H9 (cell line): ENCODE measurements at regions not wholly inside any gene's neighbourhood (a gene's known extent, or its start where the extent isn't known, plus 50 kb on each side); places are given as distances from the start of the nearest gene placed in this dataset.

Source experiments
- DNase-seq: peaks from one replicate; pipeline ENCODE4 v3.0.0-alpha.2; 2017
- H2AFZ ChIP-seq: one replicate; pipeline ENCODE4 v1.6.1; 2013; ENCODE audit warnings: mild to moderate bottlenecking, low read length, control low read depth, moderate library complexity
- H2AK5ac ChIP-seq: 2 replicates; pipeline ENCODE4 v1.6.1; 2013; ENCODE audit warnings: low read length, control low read depth, mixed read lengths; ENCODE audit not compliant: insufficient read length
- H2BK120ac ChIP-seq: one replicate; pipeline ENCODE4 v1.6.1; 2013; ENCODE audit warnings: low read depth, mild to moderate bottlenecking, low read length, control low read depth, inconsistent platforms; ENCODE audit not compliant: poor library complexity, severe bottlenecking
- H2BK12ac ChIP-seq: 2 replicates; pipeline ENCODE4 v1.6.1; 2013; ENCODE audit warnings: low read length, control low read depth, mixed read lengths, low read depth; ENCODE audit not compliant: insufficient read length
- H2BK15ac ChIP-seq: 2 replicates; pipeline ENCODE4 v1.6.1; 2013; ENCODE audit warnings: low read depth, low read length, control low read depth
- H2BK20ac ChIP-seq: one replicate; pipeline ENCODE4 v1.6.1; 2013; ENCODE audit warnings: low read depth, mild to moderate bottlenecking, low read length, control low read depth, inconsistent platforms; ENCODE audit not compliant: poor library complexity, severe bottlenecking
- H2BK5ac ChIP-seq: 2 replicates; pipeline ENCODE4 v1.6.1; 2013; ENCODE audit warnings: low read length, control low read depth, mixed read lengths; ENCODE audit not compliant: insufficient read length
- H3K14ac ChIP-seq: 2 replicates; pipeline ENCODE4 v1.6.1; 2013; ENCODE audit warnings: low read length, control low read depth; ENCODE audit not compliant: insufficient read depth
- H3K18ac ChIP-seq: 2 replicates; pipeline ENCODE4 v1.6.1; 2013; ENCODE audit warnings: low read depth, mild to moderate bottlenecking, mixed read lengths, low read length, control low read depth; ENCODE audit not compliant: insufficient read length
- H3K23ac ChIP-seq: 2 replicates; pipeline ENCODE4 v1.6.1; 2013; ENCODE audit warnings: low read length, control low read depth, mixed read lengths, low read depth; ENCODE audit not compliant: insufficient read length
- H3K23me2 ChIP-seq: 2 replicates; pipeline ENCODE4 v1.6.1; 2013; ENCODE audit warnings: low read depth, mild to moderate bottlenecking, mixed read lengths, low read length, control low read depth; ENCODE audit not compliant: insufficient read length, poor library complexity, severe bottlenecking
- H3K27ac ChIP-seq: 2 replicates; pipeline ENCODE4 v1.5.1; 2013; ENCODE audit warnings: low read length, control low read depth, mixed read lengths, low read depth; ENCODE audit not compliant: insufficient read length
- H3K27me3 ChIP-seq: 2 replicates; pipeline ENCODE4 v1.6.1; 2013; ENCODE audit warnings: low read length, control low read depth, inconsistent platforms; ENCODE audit not compliant: insufficient read depth
- H3K4ac ChIP-seq: 2 replicates; pipeline ENCODE4 v1.6.1; 2013; ENCODE audit warnings: low read depth, mild to moderate bottlenecking, control low read depth, inconsistent platforms, low read length, moderate library complexity
- H3K4me1 ChIP-seq: 2 replicates; pipeline ENCODE4 v1.6.1; 2013; ENCODE audit warnings: low read length, control low read depth, inconsistent platforms; ENCODE audit not compliant: insufficient read depth
- H3K4me2 ChIP-seq: 2 replicates; pipeline ENCODE4 v1.6.1; 2013; ENCODE audit warnings: low read length, control low read depth, mixed read lengths; ENCODE audit not compliant: insufficient read length, insufficient read depth
- H3K56ac ChIP-seq: 2 replicates; pipeline ENCODE4 v1.6.1; 2013; ENCODE audit warnings: low read depth, mild to moderate bottlenecking, mixed read lengths, low read length, control low read depth; ENCODE audit not compliant: insufficient read length
- H3K79me1 ChIP-seq: 2 replicates; pipeline ENCODE4 v1.6.1; 2013; ENCODE audit warnings: low read depth, mild to moderate bottlenecking, moderate library complexity, low read length, control low read depth, inconsistent platforms; ENCODE audit not compliant: insufficient read depth, poor library complexity, severe bottlenecking
- H3K79me2 ChIP-seq: 2 replicates; pipeline ENCODE4 v1.6.1; 2013; ENCODE audit warnings: low read length, control low read depth, inconsistent platforms; ENCODE audit not compliant: insufficient read depth
- H3K9ac ChIP-seq: 2 replicates; pipeline ENCODE4 v1.6.1; 2013; ENCODE audit warnings: low read length, control low read depth, mixed read lengths; ENCODE audit not compliant: insufficient read length; ENCODE audit errors: extremely low read depth
- H3K9me3 ChIP-seq: one replicate; pipeline ENCODE4 v1.6.1; 2013; ENCODE audit warnings: low read depth, low read length, inconsistent platforms; ENCODE audit not compliant: control insufficient read depth
- H3T11ph ChIP-seq: one replicate; pipeline ENCODE4 v1.6.1; 2013; ENCODE audit warnings: mild to moderate bottlenecking, low read length, control low read depth, inconsistent platforms
- H4K20me1 ChIP-seq: one replicate; pipeline ENCODE4 v1.6.1; 2013; ENCODE audit not compliant: control insufficient read depth, insufficient read length, insufficient read depth
- H4K5ac ChIP-seq: 2 replicates; pipeline ENCODE4 v1.6.1; 2013; ENCODE audit warnings: low read depth, mild to moderate bottlenecking, mixed read lengths, low read length, control low read depth; ENCODE audit not compliant: insufficient read length
- H4K8ac ChIP-seq: replicated peaks from 2 replicates; pipeline ENCODE4 v1.6.1; 2013; ENCODE audit warnings: low read length, control low read depth, mixed read lengths, low read depth; ENCODE audit not compliant: insufficient read length
- H4K91ac ChIP-seq: 2 replicates; pipeline ENCODE4 v1.6.1; 2013; ENCODE audit warnings: low read depth, mild to moderate bottlenecking, moderate library complexity, mixed read lengths, low read length, control low read depth; ENCODE audit not compliant: insufficient read length
- H3K27ac Mint-ChIP-seq, 3 experiments: 2 replicates in 2 of 3; 3 replicates in 1 of 3; pipeline ENCODE4 v1.8.0; 2020 to 2021; ENCODE audit warnings: mixed read lengths in 3 of 3, mild to moderate bottlenecking in 1 of 3, moderate library complexity in 1 of 3
- H3K27me3 Mint-ChIP-seq: 2 replicates; pipeline ENCODE4 v1.8.0; 2021; ENCODE audit warnings: low read depth, mild to moderate bottlenecking, moderate library complexity, mixed read lengths
- H3K36me3 Mint-ChIP-seq, 3 experiments: 2 replicates in 2 of 3; 3 replicates in 1 of 3; pipeline ENCODE4 v1.8.0; 2020 to 2021; ENCODE audit warnings: low read depth in 3 of 3, mixed read lengths in 3 of 3; ENCODE audit not compliant: insufficient read depth in 1 of 3
- H3K4me1 Mint-ChIP-seq, 2 experiments: 2 replicates each; pipeline ENCODE4 v1.8.0; 2020; ENCODE audit warnings: mixed read lengths in 2 of 2
- H3K4me3 Mint-ChIP-seq, 2 experiments: 2 replicates in 1 of 2; 3 replicates in 1 of 2; pipeline ENCODE4 v1.8.0; 2020 to 2021; ENCODE audit warnings: mild to moderate bottlenecking in 2 of 2, mixed read lengths in 2 of 2, moderate library complexity in 1 of 2
- H3K9me3 Mint-ChIP-seq, 2 experiments: 2 replicates in 1 of 2; 3 replicates in 1 of 2; pipeline ENCODE4 v1.8.0; 2020; ENCODE audit warnings: mild to moderate bottlenecking in 2 of 2, mixed read lengths in 2 of 2, moderate library complexity in 1 of 2
- WGBS: extraction: QIAGEN DNeasy Blood & Tissue Kit; methylation state at CpG from one replicate; pipeline ENCODE4 v1.1.7; 2013; ENCODE audit warnings: missing lambda C conversion rate, low lambda C conversion rate, mixed read lengths; ENCODE audit not compliant: insufficient read length; ENCODE audit errors: extremely low coverage; 5-methylcytosine and 5-hydroxymethylcytosine counted together
- TF ChIP-seq, protein P1 (sequence below): fragments of 200-600 bp; sonication (generic); conservative IDR thresholded peaks from 3 replicates; pipeline ENCODE4 v1.8.0; 2021; ENCODE audit warnings: antibody characterized with exemption, mild to moderate bottlenecking

DNA sequence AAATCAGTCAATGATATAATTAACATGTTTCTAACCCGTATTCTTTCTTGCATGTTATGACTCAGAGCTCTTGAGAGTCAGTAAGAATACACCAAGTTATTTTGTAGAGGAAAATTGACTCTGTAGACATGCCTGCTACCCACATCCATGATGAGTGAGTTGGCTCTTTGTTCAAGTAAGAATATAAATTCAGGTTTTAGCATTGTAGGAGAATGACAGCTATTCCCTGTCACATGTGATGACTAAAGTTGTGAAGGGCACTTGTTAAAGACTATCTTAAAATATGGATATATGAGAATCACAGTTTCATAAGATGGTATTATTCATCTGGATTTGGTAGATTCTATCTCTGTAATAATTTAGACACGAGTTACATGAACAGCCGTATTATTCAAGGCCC, 209.1 kb downstream of the CCDC59 start:
- no peak overlapping the region for H2BK5ac ChIP-seq
- H4K8ac ChIP-seq = no peak overlapping the region
- no peak overlapping the region for H4K91ac ChIP-seq
- H2BK120ac ChIP-seq = no peak overlapping the region
- no peak overlapping the region for H3K18ac ChIP-seq
- no peak overlapping the region for H3K9ac ChIP-seq
- Mint-ChIP-seq H3K4me3 (no peak overlapping the region), H3K36me3 (peaks cover 11 to 28% (median 18%) of the 10 kb centered on the region in 3 experiments), H3K4me1 (peaks cover 11 to 13% of the 10 kb centered on the region in 2 experiments), H3K27me3 (no peaks in the 10 kb centered on the region), H3K27ac (no peak overlapping the region), H3K9me3 (peaks cover 13% of the 10 kb centered on the region in 2 experiments; a peak in 4 of 5 replicates)
- WGBS = no CpG with 5 or more reads among the region's 3 CpGs
- H3K23ac ChIP-seq = no peak overlapping the region
- H3K14ac ChIP-seq = no peak overlapping the region
- no peak overlapping the region for H3K4me2 ChIP-seq
- H3K4ac ChIP-seq = no peak overlapping the region
- DNase-seq = no peak
- H2BK20ac ChIP-seq = no peak overlapping the region
- no peaks in the 10 kb centered on the region for H3K4me1 ChIP-seq
- no peak overlapping the region for H3K56ac ChIP-seq
- H2AFZ ChIP-seq = no peak overlapping the region
- no peak overlapping the region for H3T11ph ChIP-seq
- no peak overlapping the region for H2BK15ac ChIP-seq
- H4K5ac ChIP-seq = no peak overlapping the region
- no peak overlapping the region for H3K27ac ChIP-seq
- H3K79me2 ChIP-seq = no peaks in the 10 kb centered on the region
- H3K9me3 ChIP-seq = no peaks in the 10 kb centered on the region
- H4K20me1 ChIP-seq = no peaks in the 10 kb centered on the region
- no peak overlapping the region for H2AK5ac ChIP-seq
- H3K27me3 ChIP-seq = no peaks in the 10 kb centered on the region
- TF ChIP-seq, protein P1, sequence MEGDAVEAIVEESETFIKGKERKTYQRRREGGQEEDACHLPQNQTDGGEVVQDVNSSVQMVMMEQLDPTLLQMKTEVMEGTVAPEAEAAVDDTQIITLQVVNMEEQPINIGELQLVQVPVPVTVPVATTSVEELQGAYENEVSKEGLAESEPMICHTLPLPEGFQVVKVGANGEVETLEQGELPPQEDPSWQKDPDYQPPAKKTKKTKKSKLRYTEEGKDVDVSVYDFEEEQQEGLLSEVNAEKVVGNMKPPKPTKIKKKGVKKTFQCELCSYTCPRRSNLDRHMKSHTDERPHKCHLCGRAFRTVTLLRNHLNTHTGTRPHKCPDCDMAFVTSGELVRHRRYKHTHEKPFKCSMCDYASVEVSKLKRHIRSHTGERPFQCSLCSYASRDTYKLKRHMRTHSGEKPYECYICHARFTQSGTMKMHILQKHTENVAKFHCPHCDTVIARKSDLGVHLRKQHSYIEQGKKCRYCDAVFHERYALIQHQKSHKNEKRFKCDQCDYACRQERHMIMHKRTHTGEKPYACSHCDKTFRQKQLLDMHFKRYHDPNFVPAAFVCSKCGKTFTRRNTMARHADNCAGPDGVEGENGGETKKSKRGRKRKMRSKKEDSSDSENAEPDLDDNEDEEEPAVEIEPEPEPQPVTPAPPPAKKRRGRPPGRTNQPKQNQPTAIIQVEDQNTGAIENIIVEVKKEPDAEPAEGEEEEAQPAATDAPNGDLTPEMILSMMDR = no peak
- H3K23me2 ChIP-seq = no peaks in the 10 kb centered on the region
- H3K79me1 ChIP-seq = no peaks in the 10 kb centered on the region
- H2BK12ac ChIP-seq = no peak overlapping the region
